ENCODE measurements at regions not wholly inside any gene's neighbourhood (a gene's known extent, or its start where the extent isn't known, plus 50 kb on each side); places are given as distances from the start of the nearest gene placed in this dataset.

- no peak for DNase-seq (ENCODE audit: low read depth)
- H3K4me3 ChIP-seq (ENCODE audit: low read depth, low read length): no peak overlapping the region
- no peak for TF ChIP-seq CTCF (conservative IDR thresholded peaks at IDR 0.05; ENCODE audit: low read depth, low read length)
Observed at GRCh38 chr12:106000382-106001104, 138.2 kb downstream of the NUAK1 start.

GRCh38 chr12:106001105-106001836, 137.5 kb downstream of the NUAK1 start:
- no peak overlapping the region for H3K4me3 ChIP-seq (ENCODE audit: low read depth, low read length)
- DNase-seq (ENCODE audit: low read depth): no peak
- no peak for TF ChIP-seq CTCF (conservative IDR thresholded peaks at IDR 0.05; ENCODE audit: low read depth, low read length)

- H3K4me3 ChIP-seq (ENCODE audit: low read depth, low read length): no peak overlapping the region
- TF ChIP-seq CTCF (conservative IDR thresholded peaks at IDR 0.05; ENCODE audit: low read depth, low read length): no peak
- no peak for DNase-seq (ENCODE audit: low read depth)
Observed at GRCh38 chr12:106001837-106002218, 136.9 kb downstream of the NUAK1 start.

GRCh38 chr12:106003297-106003696, 135.5 kb downstream of the NUAK1 start:
- H3K4me3 ChIP-seq (ENCODE audit: low read depth, low read length): no peak overlapping the region
- no peak for TF ChIP-seq CTCF (conservative IDR thresholded peaks at IDR 0.05; ENCODE audit: low read depth, low read length)
- no peak for DNase-seq (ENCODE audit: low read depth)

GRCh38 chr12:106004289-106004688, 134.5 kb downstream of the NUAK1 start:
- no peak for TF ChIP-seq CTCF (conservative IDR thresholded peaks at IDR 0.05; ENCODE audit: low read depth, low read length)
- no peak overlapping the region for H3K4me3 ChIP-seq (ENCODE audit: low read depth, low read length)
- DNase-seq (ENCODE audit: low read depth): no peak

- H3K4me3 ChIP-seq (ENCODE audit: low read depth, low read length): no peak overlapping the region
- TF ChIP-seq CTCF (conservative IDR thresholded peaks at IDR 0.05; ENCODE audit: low read depth, low read length): no peak
- DNase-seq (ENCODE audit: low read depth): no peak
Observed at GRCh38 chr12:106006382-106006781, 132.4 kb downstream of the NUAK1 start.
